Right ventricle myocardium superior (tissue), 1 donor: ENCODE measurements at regions not wholly inside any gene's neighbourhood (a gene's known extent, or its start where the extent isn't known, plus 50 kb on each side); places are given as distances from the start of the nearest gene placed in this dataset.

Experiments
- ATAC-seq: fragments of 200-7000 bp; cut with Tn5 transposase; one replicate; pipeline ENCODE4 v1.9.1; 2020; ENCODE audit warnings: mild to moderate bottlenecking; ENCODE audit not compliant: poor library complexity
- DNase-seq: peaks from one replicate; pipeline ENCODE4 v3.0.0-alpha.2; 2020
- intact Hi-C: fragments of 100-400 bp; cut with DNase I; formaldehyde crosslinking; loops from one replicate; pipeline ENCODE4 v1.11.2; 2022
- donor health status: DM: no; HTN: yes; CAD: no; lungs with severe emphysema.

DNA sequence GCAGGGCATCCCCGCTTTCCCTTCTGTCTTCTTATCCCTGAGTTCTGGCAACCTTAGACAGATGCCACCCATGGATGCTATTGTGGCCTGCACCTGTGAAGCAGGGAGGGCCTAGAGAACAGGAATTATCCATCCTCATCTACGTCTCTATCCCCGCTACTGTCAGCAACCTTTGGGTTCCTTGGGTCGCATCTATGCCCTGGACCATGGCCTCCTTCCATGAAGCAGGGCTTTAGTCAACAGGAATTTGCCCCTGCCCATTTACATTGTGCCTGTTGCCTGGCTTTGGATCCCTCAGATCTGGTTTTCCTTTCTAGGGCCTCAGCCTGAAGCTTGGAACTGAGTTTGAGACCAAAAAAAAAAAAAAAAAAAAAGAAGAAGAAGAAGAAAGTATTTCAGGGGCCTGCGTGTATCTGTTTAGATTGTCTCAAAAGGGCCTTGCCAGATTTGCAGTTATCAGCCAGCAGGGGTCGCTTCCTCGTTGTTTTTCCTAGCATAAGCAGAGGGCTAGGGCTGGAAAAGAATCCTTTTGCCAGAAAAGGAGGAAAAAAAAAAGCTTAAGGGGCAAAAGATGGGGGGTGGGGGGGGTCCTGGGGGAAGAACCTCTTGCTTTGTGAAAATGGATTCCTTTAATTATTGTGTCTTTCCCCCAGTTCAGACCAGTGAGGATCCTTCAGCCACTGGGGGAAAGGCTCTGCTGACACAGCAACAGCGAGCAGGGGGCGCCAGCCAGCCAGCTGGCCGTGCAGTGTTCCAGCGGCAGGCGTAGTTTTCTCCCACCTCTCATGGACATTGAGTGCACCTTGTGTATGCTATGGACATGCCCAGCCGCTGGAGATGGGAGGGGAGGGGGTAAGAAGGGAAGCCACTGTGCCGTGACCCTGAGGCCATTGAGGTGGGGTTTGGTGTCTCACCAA, 65.7 kb upstream of the ALDH1L1 start:
- peak; percentile 71 for DNase-seq
- intact Hi-C loops = no loop called here
- ATAC-seq = peak; percentile 93
